DOHH2 (cell line): ENCODE measurements at regions not wholly inside any gene's neighbourhood (a gene's known extent, or its start where the extent isn't known, plus 50 kb on each side); places are given as distances from the start of the nearest gene placed in this dataset.
"Not testable (repeated sequence)": the region's sequence is repeated elsewhere in the genome, so short reads cannot be mapped to it uniquely, and the experiment has no call there.

Experiments used
- CTCF ChIP-seq: fragments of 200-600 bp; sonication (generic); IDR thresholded peaks from one replicate; pipeline ENCODE4 v1.5.1; 2014; ENCODE audit warnings: antibody characterized with exemption, mild to moderate bottlenecking, low read depth, low read length; ENCODE audit not compliant: poor library complexity, severe bottlenecking
- EZH2phosphoT487 ChIP-seq: fragments of 200-600 bp; sonication (generic); IDR thresholded peaks from 2 replicates; pipeline ENCODE4 v1.6.1; 2017; ENCODE audit warnings: borderline replicate concordance, mild to moderate bottlenecking, antibody characterized with exemption, low read length, moderate library complexity, mixed read lengths

GRCh38 chr18:75987913-75988312 is 507.1 kb downstream of the ZNF516 start:
- TF ChIP-seq CTCF, EZH2phosphoT487: not testable (repeated sequence)
